VCaP (cell line): ENCODE measurements at regions not wholly inside any gene's neighbourhood (a gene's known extent, or its start where the extent isn't known, plus 50 kb on each side); places are given as distances from the start of the nearest gene placed in this dataset.
"Not testable (repeated sequence)": the region's sequence is repeated elsewhere in the genome, so short reads cannot be mapped to it uniquely, and the experiment has no call there.

Source experiments
- H3K27ac ChIP-seq: fragments of 450-650 bp; 2 replicates; pipeline ENCODE4 v1.5.1; 2017
- CTCF ChIP-seq: fragments of 450-650 bp; conservative IDR thresholded peaks from 2 replicates; pipeline ENCODE4 v1.5.1; 2017; ENCODE audit warnings: mild to moderate bottlenecking, moderate library complexity

GRCh38 chr6:155771822-155772221, 316.2 kb upstream of the NOX3 start:
- no peak for TF ChIP-seq CTCF
- no peak overlapping the region for H3K27ac ChIP-seq

- no peak for TF ChIP-seq CTCF
- H3K27ac ChIP-seq: no peak overlapping the region
These were observed 315.2 kb upstream of the NOX3 start for GRCh38 chr6:155770856-155771255.

- no peak for TF ChIP-seq CTCF
- no peak overlapping the region for H3K27ac ChIP-seq
These were observed 314.7 kb upstream of the NOX3 start for GRCh38 chr6:155770313-155770712.

GRCh38 chr6:155765275-155766194, 309.9 kb upstream of the NOX3 start:
- H3K27ac ChIP-seq: no peak overlapping the region
- peak; percentile 59 for TF ChIP-seq CTCF

- TF ChIP-seq CTCF: no peak
These were observed 307.0 kb upstream of the NOX3 start for GRCh38 chr6:155762649-155763048.

GRCh38 chr6:155755452-155755851, 299.8 kb upstream of the NOX3 start:
- no peak for TF ChIP-seq CTCF
- H3K27ac ChIP-seq: no peak overlapping the region

More at GRCh38 chr6:155762649-155763048, 307.0 kb upstream of the NOX3 start:
- no peak overlapping the region for H3K27ac ChIP-seq

- H3K27ac ChIP-seq: not testable (repeated sequence)
These were observed 293.1 kb upstream of the NOX3 start for GRCh38 chr6:155748778-155749177.

GRCh38 chr6:155747491-155747890, 291.9 kb upstream of the NOX3 start:
- no peak overlapping the region for H3K27ac ChIP-seq
- no peak for TF ChIP-seq CTCF
